ENCODE measurements at regions not wholly inside any gene's neighbourhood (a gene's known extent, or its start where the extent isn't known, plus 50 kb on each side); places are given as distances from the start of the nearest gene placed in this dataset.

DNA sequence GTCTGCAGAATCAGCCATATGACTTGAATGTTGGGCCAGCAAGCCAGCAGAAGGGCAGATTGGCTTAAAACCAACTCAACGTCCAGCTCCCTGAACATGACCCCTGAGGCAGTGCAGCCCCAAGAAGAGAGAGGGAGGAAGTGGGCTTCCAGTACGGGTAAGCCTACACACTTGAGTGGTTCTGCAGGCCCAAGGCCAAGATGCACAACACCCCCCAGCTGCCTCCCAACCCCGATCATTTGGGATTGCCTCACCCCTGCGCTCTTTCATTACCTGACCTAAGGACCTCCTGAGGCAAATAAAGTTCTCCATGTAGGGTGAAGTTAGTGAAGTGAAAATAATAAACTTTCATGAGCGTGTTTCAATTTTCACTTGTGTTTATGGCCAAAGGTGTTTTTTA lies 536.0 kb downstream of the TNS1 start:
- Mint-ChIP-seq H3K4me1 (ENCODE audit: low read depth) (no peaks in the 10 kb centered on the region), H3K4me3 (no peak overlapping the region)
- ATAC-seq = no peak

DNA sequence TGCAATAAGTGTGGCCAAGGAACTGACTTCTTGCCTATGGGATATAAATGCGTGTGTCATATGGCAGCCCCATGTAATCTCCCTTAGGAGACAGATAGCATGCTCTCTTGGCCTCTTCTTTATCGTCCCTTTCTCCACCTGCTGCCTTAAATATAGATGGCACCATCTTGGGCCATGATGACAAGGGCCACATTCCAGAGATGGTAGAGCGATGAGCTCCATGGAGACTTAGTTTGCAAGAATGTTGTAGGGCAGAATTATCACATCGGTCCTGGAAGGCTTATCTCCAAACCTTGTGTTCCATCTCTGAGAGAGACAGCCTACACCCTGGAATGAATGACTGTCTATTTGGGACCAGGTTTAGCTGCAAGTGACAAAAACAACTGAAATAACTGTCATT lies 536.7 kb downstream of the TNS1 start:
- H3K9me3 Mint-ChIP-seq = no peaks in the 10 kb centered on the region
- no peak for ATAC-seq

More for the DNA sequence above, 536.0 kb downstream of the TNS1 start:
- Mint-ChIP-seq H3K9me3 (no peaks in the 10 kb centered on the region), H3K36me3 (ENCODE audit: insufficient read depth) (no peaks in the 10 kb centered on the region), H3K27me3 (ENCODE audit: low read depth) (no peaks in the 10 kb centered on the region)
- DNase-seq = no peak

DNA sequence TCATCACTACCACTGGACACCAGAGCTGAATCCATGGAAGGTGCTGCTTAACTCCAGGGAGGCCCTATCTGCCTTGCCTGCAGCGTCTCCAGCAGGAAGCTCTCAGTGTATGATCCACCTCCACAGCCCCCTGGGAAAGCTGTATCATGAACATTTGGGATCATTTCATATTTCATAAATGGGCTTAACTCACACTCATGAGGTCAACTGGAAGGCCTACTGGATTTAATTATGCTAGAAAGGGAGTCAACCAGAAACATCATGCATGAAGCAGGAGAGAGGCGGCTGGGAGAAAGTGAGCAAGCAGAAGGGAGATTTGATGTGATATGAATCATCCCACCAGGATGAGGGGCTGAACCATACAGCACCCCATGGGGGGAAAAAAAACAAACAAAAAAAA lies 537.7 kb downstream of the TNS1 start:
- Mint-ChIP-seq H3K4me3 (no peak overlapping the region), H3K36me3 (ENCODE audit: insufficient read depth) (no peaks in the 10 kb centered on the region), H3K27me3 (ENCODE audit: low read depth) (no peaks in the 10 kb centered on the region), H3K4me1 (ENCODE audit: low read depth) (no peaks in the 10 kb centered on the region), H3K9me3 (no peaks in the 10 kb centered on the region)
- DNase-seq (no peak), ATAC-seq (no peak)

More for the DNA sequence above, 536.7 kb downstream of the TNS1 start:
- DNase-seq = no peak
- H3K27me3 Mint-ChIP-seq (ENCODE audit: low read depth) = no peaks in the 10 kb centered on the region
- H3K4me3 Mint-ChIP-seq = no peak overlapping the region
- H3K4me1 Mint-ChIP-seq (ENCODE audit: low read depth) = no peaks in the 10 kb centered on the region
- no peaks in the 10 kb centered on the region for H3K36me3 Mint-ChIP-seq (ENCODE audit: insufficient read depth)

DNA sequence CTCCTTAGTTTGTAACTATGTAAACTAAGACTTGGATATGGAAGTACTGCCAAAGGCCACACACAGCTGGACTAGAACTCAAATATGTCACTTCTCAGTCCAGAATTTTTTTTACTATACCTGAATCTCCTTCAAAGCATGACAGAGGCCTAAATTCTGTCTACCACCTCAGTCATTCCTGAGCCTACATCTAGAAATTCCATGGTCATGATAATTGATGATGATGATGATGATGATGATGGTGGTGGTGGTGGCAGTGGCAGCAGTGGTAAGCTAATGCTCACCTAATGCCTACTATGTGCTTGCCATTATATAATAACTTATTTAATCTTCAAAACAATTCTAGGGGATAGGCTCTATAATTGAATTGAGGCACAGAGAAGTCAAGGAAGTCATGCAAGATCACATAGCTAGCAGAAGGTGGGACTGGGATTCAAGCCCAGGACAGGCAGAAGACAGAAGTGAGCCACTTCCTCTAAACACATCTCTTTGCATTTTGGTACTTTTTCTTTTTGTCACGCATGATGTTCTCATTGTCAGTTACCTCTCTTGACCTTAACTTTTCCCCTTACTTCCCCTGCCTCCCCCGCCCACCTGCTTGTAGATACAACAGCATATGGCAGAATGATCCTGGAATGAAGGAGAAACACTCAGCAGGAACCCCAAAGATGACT lies 539.3 kb downstream of the TNS1 start:
- no peaks in the 10 kb centered on the region for H3K36me3 Mint-ChIP-seq (ENCODE audit: insufficient read depth)
- no peaks in the 10 kb centered on the region for H3K9me3 Mint-ChIP-seq

DNA sequence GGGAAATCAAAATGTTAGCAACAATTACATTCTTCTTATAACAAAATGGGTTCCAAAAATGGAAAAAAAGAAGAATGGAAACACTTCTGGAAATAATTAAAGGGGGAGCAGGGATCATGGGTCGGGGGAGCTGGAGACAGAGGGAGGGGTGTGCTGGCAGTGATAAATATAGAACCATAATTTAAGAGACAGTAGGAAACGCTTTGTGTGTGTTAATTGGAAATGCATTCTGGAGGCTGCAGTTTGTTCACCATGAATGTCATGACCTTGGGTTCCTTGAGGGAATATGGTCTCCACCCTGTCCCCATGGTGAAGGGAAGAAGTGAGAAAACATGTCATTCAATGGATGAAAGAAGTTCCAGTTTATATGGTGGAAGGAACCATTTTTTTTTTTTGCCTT lies 540.7 kb downstream of the TNS1 start:
- Mint-ChIP-seq H3K9me3 (peaks cover 3% of the 10 kb centered on the region), H3K36me3 (ENCODE audit: insufficient read depth) (no peaks in the 10 kb centered on the region), H3K4me1 (ENCODE audit: low read depth) (no peaks in the 10 kb centered on the region), H3K4me3 (no peak overlapping the region), H3K27me3 (ENCODE audit: low read depth) (no peaks in the 10 kb centered on the region)
- DNase-seq = no peak
- no peak for ATAC-seq

More for the DNA sequence above, 539.3 kb downstream of the TNS1 start:
- H3K27me3 Mint-ChIP-seq (ENCODE audit: low read depth) = no peaks in the 10 kb centered on the region
- no peak for ATAC-seq
- DNase-seq = no peak
- no peaks in the 10 kb centered on the region for H3K4me1 Mint-ChIP-seq (ENCODE audit: low read depth)
- no peak overlapping the region for H3K4me3 Mint-ChIP-seq

DNA sequence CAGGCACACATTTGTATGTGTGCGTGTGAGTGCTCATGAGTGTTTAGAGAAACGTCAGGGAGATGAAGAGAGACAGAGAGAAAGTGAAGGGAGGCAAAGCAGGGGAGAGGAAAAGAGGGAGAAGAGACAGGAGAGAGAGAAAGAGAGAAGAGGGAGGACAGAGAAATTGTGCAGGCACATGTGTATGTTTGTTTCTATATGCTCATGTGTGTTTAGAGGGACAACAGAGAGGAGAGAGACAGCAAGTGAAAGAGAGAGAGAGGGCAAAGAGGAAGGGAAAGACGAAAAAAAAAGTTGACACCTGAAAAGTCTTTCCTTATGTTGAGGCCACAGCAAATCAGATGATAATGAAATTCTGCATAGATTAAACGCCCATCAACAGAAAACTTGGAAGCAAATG lies 541.1 kb downstream of the TNS1 start:
- Mint-ChIP-seq H3K4me1 (ENCODE audit: low read depth) (no peaks in the 10 kb centered on the region), H3K27me3 (ENCODE audit: low read depth) (no peaks in the 10 kb centered on the region), H3K36me3 (ENCODE audit: insufficient read depth) (no peaks in the 10 kb centered on the region), H3K9me3 (peaks cover 3% of the 10 kb centered on the region), H3K4me3 (no peak overlapping the region)
- no peak for ATAC-seq
- DNase-seq = no peak

DNA sequence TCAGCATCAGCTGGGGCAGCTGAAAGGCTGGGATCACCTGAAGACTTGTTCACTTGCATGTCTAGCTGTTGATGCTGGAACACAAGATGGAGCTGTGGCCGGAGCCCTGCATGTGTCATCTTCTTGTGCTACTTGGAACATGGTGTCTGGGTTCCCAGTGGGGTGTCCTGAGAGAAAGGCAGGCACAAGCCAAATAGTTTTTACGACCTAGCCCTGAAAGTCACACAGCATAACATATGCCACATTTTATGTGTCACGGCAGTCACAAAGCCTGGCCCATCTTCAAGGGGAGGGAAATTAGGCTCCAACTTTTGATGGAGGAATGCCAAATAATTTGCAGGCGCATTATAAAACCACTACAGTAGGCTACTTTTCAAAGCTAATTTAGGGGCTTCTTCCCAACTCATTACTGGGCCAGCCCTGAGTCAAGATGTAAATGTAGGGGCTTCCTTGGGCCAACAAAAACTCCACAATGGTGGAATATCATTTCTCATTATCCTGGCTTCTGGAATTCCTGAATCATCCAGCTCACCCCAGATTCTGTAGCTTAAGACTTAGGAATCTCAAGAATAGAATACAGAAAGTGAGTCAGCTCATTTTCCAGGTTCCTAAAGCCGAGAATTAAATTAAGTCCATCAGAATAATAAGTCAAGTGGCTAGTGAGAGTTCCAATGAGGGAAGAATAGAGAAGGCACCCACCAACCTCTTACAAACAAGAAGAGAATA lies 543.0 kb downstream of the TNS1 start:
- no peaks in the 10 kb centered on the region for H3K36me3 Mint-ChIP-seq (ENCODE audit: insufficient read depth)
- no peak overlapping the region for H3K4me3 Mint-ChIP-seq
- H3K9me3 Mint-ChIP-seq = peaks cover 3% of the 10 kb centered on the region

DNA sequence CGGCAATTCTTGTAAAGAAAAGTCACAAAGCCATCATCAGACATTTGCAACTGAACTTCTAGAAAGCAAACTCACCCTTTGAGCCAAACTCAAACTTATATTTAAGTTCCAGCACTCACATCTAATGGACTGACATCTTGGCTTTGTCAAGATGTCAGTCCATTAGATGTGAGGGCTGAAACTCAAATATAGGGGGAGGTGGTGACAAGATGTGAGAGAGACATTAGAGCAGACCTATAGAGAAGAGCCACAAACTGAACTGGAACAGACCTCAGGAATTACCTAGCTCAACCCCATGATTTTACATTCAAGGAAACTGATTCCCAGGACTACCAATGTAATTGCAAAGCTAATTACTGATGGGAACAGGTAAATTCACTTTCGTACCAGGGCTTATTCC lies 543.8 kb downstream of the TNS1 start:
- DNase-seq (no peak), ATAC-seq (no peak)
- no peaks in the 10 kb centered on the region for H3K4me1 Mint-ChIP-seq (ENCODE audit: low read depth)
- no peak overlapping the region for H3K4me3 Mint-ChIP-seq
- H3K27me3 Mint-ChIP-seq (ENCODE audit: low read depth) = no peaks in the 10 kb centered on the region
- H3K36me3 Mint-ChIP-seq (ENCODE audit: insufficient read depth) = no peaks in the 10 kb centered on the region
- peaks cover 3% of the 10 kb centered on the region for H3K9me3 Mint-ChIP-seq

More for the DNA sequence above, 543.0 kb downstream of the TNS1 start:
- Mint-ChIP-seq H3K27me3 (ENCODE audit: low read depth) (no peaks in the 10 kb centered on the region), H3K4me1 (ENCODE audit: low read depth) (no peaks in the 10 kb centered on the region)
- DNase-seq (no peak), ATAC-seq (no peak)

DNA sequence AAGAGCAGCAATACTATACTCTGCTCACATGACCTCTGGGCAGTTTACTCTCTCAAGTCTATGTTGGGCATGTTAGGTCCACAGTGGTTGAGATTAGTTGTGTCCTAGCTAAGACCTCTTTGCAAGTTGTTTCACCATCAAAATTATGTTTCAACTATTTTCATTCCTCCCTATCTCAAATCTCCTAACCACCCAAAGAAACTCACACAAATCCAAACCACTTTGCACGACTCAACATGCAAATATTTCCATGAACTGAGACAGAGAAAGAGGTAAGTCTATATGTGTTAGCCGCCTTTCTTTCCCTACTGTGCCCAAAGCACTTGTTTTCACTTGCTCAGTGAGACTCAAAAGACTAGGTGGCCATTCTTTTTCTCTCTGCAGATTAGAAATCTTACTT lies 546.8 kb downstream of the TNS1 start:
- H3K36me3 Mint-ChIP-seq (ENCODE audit: insufficient read depth) = no peaks in the 10 kb centered on the region
- H3K4me3 Mint-ChIP-seq = no peak overlapping the region
- H3K4me1 Mint-ChIP-seq (ENCODE audit: low read depth) = no peaks in the 10 kb centered on the region
- DNase-seq (no peak), ATAC-seq (no peak)
- no peaks in the 10 kb centered on the region for H3K27me3 Mint-ChIP-seq (ENCODE audit: low read depth)
- H3K9me3 Mint-ChIP-seq = peaks cover 3% of the 10 kb centered on the region

DNA sequence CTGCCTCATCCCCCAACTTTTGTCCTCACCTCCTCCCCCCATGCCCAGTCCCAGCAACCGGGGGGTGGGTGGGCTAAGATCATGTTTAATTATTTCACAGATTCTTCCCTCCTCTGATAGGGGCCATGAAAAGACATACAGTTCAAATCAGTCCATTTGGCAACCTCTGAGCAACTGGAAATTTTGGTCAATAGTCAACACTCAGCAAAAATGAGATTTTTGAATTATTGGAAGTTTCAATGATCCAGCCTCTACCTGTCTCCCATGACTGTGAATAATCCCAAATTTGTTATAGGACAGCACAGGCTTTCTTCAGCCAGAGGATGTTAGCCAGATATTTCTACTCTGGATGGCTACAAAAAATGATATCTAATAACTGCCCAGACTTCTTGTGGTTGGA lies 549.9 kb downstream of the TNS1 start:
- Mint-ChIP-seq H3K4me1 (ENCODE audit: low read depth) (no peaks in the 10 kb centered on the region), H3K27me3 (ENCODE audit: low read depth) (no peaks in the 10 kb centered on the region), H3K9me3 (peaks cover 3% of the 10 kb centered on the region), H3K36me3 (ENCODE audit: insufficient read depth) (no peaks in the 10 kb centered on the region), H3K4me3 (no peak overlapping the region)
- ATAC-seq = no peak
- DNase-seq = no peak

DNA sequence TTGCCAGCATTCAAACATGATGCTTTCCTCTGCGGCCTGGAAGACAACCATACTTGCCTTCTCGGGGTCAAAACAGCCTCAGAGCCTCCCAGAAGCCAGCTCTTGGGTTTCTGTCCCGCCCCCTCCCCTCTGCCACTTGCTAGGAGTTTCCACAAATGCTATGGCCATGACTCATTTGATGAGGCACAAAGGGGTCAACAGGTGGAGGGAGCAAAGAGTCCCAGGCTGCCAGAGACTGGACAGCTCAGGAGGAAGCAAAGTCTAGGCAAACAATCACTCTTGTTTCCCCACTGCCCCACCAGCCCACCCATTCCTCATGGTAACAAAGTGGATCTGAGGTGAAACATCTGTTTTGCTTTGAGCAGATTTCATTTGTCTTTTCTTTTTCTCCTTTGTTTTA lies 551.1 kb downstream of the TNS1 start:
- Mint-ChIP-seq H3K9me3 (no peaks in the 10 kb centered on the region), H3K4me1 (ENCODE audit: low read depth) (no peaks in the 10 kb centered on the region), H3K36me3 (ENCODE audit: insufficient read depth) (no peaks in the 10 kb centered on the region), H3K4me3 (no peak overlapping the region), H3K27me3 (ENCODE audit: low read depth) (peaks cover 3% of the 10 kb centered on the region)
- no peak for ATAC-seq
- no peak for DNase-seq

DNA sequence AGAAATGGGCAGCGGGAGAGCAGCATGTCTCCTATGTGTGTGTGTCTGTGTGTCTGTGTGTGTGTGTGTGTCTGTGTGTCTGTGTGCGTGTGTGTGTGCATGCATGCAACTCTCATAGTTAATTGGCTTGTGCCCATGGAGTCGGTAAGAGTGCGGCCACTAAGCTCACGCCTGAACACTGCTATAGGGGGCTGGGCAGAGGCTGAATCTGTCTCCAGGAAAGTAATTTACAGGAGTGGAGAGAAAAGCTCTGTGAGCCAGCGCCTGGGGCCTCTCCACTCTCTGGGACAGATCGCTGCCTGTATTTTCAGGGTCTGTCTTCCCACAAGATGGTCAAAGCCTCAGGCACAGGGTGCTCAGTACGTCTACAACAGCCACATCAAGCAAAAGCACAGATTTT lies 553.4 kb downstream of the TNS1 start:
- no peaks in the 10 kb centered on the region for H3K9me3 Mint-ChIP-seq
- H3K4me1 Mint-ChIP-seq (ENCODE audit: low read depth) = no peaks in the 10 kb centered on the region
- no peak for ATAC-seq
- peaks cover 6% of the 10 kb centered on the region for H3K27me3 Mint-ChIP-seq (ENCODE audit: low read depth)
- DNase-seq = no peak
- H3K4me3 Mint-ChIP-seq = no peak overlapping the region
- no peaks in the 10 kb centered on the region for H3K36me3 Mint-ChIP-seq (ENCODE audit: insufficient read depth)

DNA sequence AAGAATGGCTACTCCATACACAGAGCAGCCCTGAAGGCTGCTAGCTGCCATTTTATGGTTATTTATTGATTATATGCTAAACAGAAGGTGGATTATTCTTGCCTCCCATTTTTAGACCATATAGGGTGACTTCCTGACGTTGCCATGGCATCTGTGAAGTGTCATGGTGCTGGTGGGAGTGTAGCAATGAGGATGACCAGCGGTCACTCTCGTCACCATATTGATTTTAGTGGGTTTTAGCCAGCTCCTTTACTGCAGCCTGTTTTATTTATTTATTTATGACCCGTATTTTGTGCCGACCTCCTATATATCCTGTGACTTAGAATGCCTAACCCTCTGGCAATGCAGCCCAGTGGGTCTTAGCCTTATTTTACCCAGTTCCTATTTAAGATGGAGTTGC lies 553.9 kb downstream of the TNS1 start:
- no peaks in the 10 kb centered on the region for H3K4me1 Mint-ChIP-seq (ENCODE audit: low read depth)
- no peak for DNase-seq
- no peak for ATAC-seq
- H3K9me3 Mint-ChIP-seq = no peaks in the 10 kb centered on the region
- H3K27me3 Mint-ChIP-seq (ENCODE audit: low read depth) = peaks cover 6% of the 10 kb centered on the region
- no peaks in the 10 kb centered on the region for H3K36me3 Mint-ChIP-seq (ENCODE audit: insufficient read depth)
- H3K4me3 Mint-ChIP-seq = no peak overlapping the region

DNA sequence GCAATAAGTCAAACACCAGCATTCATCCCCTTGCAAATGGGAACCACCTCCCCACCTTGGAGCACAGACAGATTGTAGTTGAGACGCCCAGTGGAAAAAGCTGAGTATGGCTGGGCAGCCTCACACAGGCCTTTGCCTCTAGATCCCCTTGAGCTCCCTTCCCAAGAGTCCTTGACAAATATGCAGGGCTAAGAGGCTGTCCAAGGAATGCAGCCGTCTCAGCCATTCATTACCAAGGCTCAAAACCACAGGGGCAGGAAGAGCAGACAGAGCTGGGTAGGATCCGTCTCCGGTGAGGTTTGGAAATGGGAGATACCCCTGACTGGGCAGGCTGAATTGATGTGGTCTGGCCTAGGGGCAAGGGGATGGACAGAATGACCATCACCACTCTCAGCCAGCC lies 557.1 kb downstream of the TNS1 start:
- no peak for DNase-seq
- no peaks in the 10 kb centered on the region for H3K36me3 Mint-ChIP-seq (ENCODE audit: insufficient read depth)
- H3K9me3 Mint-ChIP-seq = no peaks in the 10 kb centered on the region
- H3K4me3 Mint-ChIP-seq = no peak overlapping the region
- H3K4me1 Mint-ChIP-seq (ENCODE audit: low read depth) = no peaks in the 10 kb centered on the region
- no peak for ATAC-seq
- H3K27me3 Mint-ChIP-seq (ENCODE audit: low read depth) = peaks cover 6% of the 10 kb centered on the region

DNA sequence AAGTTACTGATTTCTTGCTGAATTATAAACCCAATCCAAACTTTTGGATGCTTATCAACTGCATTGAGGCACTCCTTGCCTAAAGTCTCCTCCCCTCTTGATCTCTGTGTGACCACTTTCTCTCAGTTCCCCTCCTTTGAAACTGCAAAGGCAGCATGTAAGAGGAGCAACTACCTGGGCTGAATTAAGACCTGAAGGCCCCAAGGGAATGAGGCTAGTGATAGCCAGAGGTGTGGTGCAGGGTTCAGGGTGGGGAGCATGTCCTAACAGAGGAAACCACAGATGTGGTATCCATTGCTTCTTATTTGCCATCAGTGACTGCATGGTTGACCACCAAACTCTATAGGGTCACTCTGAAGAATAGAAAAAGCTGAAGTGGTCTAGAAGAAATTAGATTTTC lies 557.9 kb downstream of the TNS1 start:
- Mint-ChIP-seq H3K36me3 (ENCODE audit: insufficient read depth) (no peaks in the 10 kb centered on the region), H3K9me3 (no peaks in the 10 kb centered on the region), H3K4me1 (ENCODE audit: low read depth) (peaks cover 2% of the 10 kb centered on the region), H3K27me3 (ENCODE audit: low read depth) (peaks cover 6% of the 10 kb centered on the region), H3K4me3 (no peak overlapping the region)
- ATAC-seq (no peak), DNase-seq (no peak)

Data from activated T-cell treated with anti-CD3 and anti-CD28 coated beads, Interleukin-2, amount 50 U/mL, for 4 hours (primary cell).